Tibial nerve (tissue), 4 donors: ENCODE measurements at regions not wholly inside any gene's neighbourhood (a gene's known extent, or its start where the extent isn't known, plus 50 kb on each side); places are given as distances from the start of the nearest gene placed in this dataset.
"Not testable (repeated sequence)": the region's sequence is repeated elsewhere in the genome, so short reads cannot be mapped to it uniquely, and the experiment has no call there.

Experiments
- CTCF ChIP-seq, 5 experiments: fragments of 200-600 bp in 3 of 5; fragments of 450-650 bp in 2 of 5; sonication (generic) in 3 of 5; IDR thresholded peaks; one replicate each; pipeline ENCODE4 v1.5.1; 2016 to 2019; ENCODE audit warnings: antibody characterized with exemption in 5 of 5, mild to moderate bottlenecking in 3 of 5, moderate library complexity in 2 of 5
- EP300 ChIP-seq, 2 donors: sonication (generic); formaldehyde crosslinking; IDR thresholded peaks; one replicate each; pipeline ENCODE4 v1.6.1; 2017; ENCODE audit warnings: antibody characterized with exemption in 2 of 2, mild to moderate bottlenecking in 1 of 2

GRCh38 chr5:8840746-8841145, 705.1 kb downstream of the SEMA5A start:
- TF ChIP-seq CTCF, EP300 (IDR thresholded peaks at IDR 0.05): not testable (repeated sequence)
